ENCODE measurements at regions not wholly inside any gene's neighbourhood (a gene's known extent, or its start where the extent isn't known, plus 50 kb on each side); places are given as distances from the start of the nearest gene placed in this dataset.

DNA sequence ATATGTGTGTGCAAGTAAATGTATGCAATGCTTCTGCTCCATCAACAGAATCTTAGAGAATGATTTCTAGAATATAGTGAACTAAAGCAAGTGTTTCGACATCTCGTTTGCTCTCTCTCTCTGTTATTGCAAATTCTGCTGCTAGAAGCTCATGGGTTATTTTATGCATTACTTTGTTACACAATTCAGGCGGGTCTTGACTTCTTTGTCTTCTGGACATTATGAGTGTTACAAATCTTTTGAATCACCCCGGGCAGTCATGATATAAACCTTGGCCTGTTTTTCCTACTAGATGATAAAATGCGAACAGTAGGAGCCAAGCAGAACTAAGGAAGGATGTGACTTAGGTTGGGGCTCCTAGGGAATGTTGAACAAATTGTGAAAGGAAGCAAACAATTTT, 166.4 kb upstream of the SFRP2 start:
- TF ChIP-seq PPARA (CRISPR knock-in tag; IDR thresholded peaks at IDR 0.05; ENCODE audit: borderline replicate concordance) = no peak
- no peak for TF ChIP-seq CSDC2 (CRISPR knock-in tag; IDR thresholded peaks at IDR 0.05)

All from SK-N-SH treated with all-trans-retinoic acid at 6 μM for 48 hours (cell line).